GM23338 (cell line): ENCODE measurements at regions not wholly inside any gene's neighbourhood (a gene's known extent, or its start where the extent isn't known, plus 50 kb on each side); places are given as distances from the start of the nearest gene placed in this dataset.

Experiments
- ATAC-seq: fragments of 200-7000 bp; cut with Tn5 transposase; 3 replicates; pipeline ENCODE4 v1.9.1; 2020
- DNase-seq: peaks from one replicate; pipeline ENCODE4 v3.0.0-alpha.2; 2015; ENCODE audit warnings: low spot score
- H2AFZ ChIP-seq: fragments of 200-600 bp; sonication (generic); 2 replicates; pipeline ENCODE4 v1.8.0; 2016; ENCODE audit warnings: antibody characterized with exemption, mild to moderate bottlenecking, moderate library complexity
- H3F3A ChIP-seq: fragments of 200-600 bp; sonication (generic); replicated peaks from 2 replicates; pipeline ENCODE4 v1.8.0; 2017; ENCODE audit warnings: antibody characterized with exemption, mixed run types, low read depth
- H3K27ac ChIP-seq: fragments of 200-600 bp; sonication (generic); 2 replicates; pipeline ENCODE4 v1.6.1; 2016; ENCODE audit warnings: low read depth
- H3K27me3 ChIP-seq: fragments of 200-600 bp; sonication (generic); 2 replicates; pipeline ENCODE4 v1.8.0; 2016; ENCODE audit warnings: mild to moderate bottlenecking, mixed run types, moderate library complexity; ENCODE audit not compliant: insufficient read depth
- H3K36me3 ChIP-seq: fragments of 200-600 bp; sonication (generic); 2 replicates; pipeline ENCODE4 v1.8.0; 2016; ENCODE audit warnings: mild to moderate bottlenecking; ENCODE audit not compliant: insufficient read depth
- H3K4me1 ChIP-seq: fragments of 200-600 bp; sonication (generic); 2 replicates; pipeline ENCODE4 v1.8.0; 2016; ENCODE audit warnings: mild to moderate bottlenecking, moderate library complexity; ENCODE audit not compliant: insufficient read depth
- H3K4me2 ChIP-seq: fragments of 200-600 bp; sonication (generic); 2 replicates; pipeline ENCODE4 v1.7.1; 2017; ENCODE audit warnings: mixed run types
- H3K4me3 ChIP-seq: fragments of 200-600 bp; sonication (generic); 2 replicates; pipeline ENCODE4 v1.6.1; 2016; ENCODE audit warnings: mixed run types
- H3K79me2 ChIP-seq: fragments of 200-600 bp; sonication (generic); replicated peaks from 2 replicates; pipeline ENCODE4 v1.8.0; 2017; ENCODE audit warnings: mild to moderate bottlenecking; ENCODE audit not compliant: insufficient read depth
- H3K9me2 ChIP-seq: fragments of 200-600 bp; sonication (generic); 2 replicates; pipeline ENCODE4 v1.8.0; 2017; ENCODE audit not compliant: insufficient read depth
- H4K20me1 ChIP-seq: fragments of 200-600 bp; sonication (generic); replicated peaks from 2 replicates; pipeline ENCODE4 v1.8.0; 2017; ENCODE audit warnings: mild to moderate bottlenecking; ENCODE audit not compliant: insufficient read depth
- H3K27ac Mint-ChIP-seq: 2 replicates; pipeline ENCODE4 v1.8.0; 2020; ENCODE audit warnings: inconsistent platforms, mild to moderate bottlenecking, moderate library complexity, mixed read lengths
- H3K27me3 Mint-ChIP-seq: 3 replicates; pipeline ENCODE4 v1.8.0; 2022; ENCODE audit warnings: low read depth, mild to moderate bottlenecking, moderate library complexity, mixed read lengths, inconsistent platforms; ENCODE audit not compliant: insufficient read depth, poor library complexity
- H3K36me3 Mint-ChIP-seq: 3 replicates; pipeline ENCODE4 v1.8.0; 2021; ENCODE audit warnings: low read depth, mild to moderate bottlenecking, inconsistent platforms, moderate library complexity, mixed read lengths
- H3K4me1 Mint-ChIP-seq: 3 replicates; pipeline ENCODE4 v1.8.0; 2020; ENCODE audit warnings: mild to moderate bottlenecking, inconsistent platforms, mixed read lengths
- H3K4me3 Mint-ChIP-seq: 3 replicates; pipeline ENCODE4 v1.8.0; 2021; ENCODE audit warnings: moderate library complexity, mild to moderate bottlenecking, inconsistent platforms, mixed read lengths
- H3K9me3 Mint-ChIP-seq: 3 replicates; pipeline ENCODE4 v1.8.0; 2020; ENCODE audit warnings: moderate library complexity, mild to moderate bottlenecking, inconsistent platforms, mixed read lengths
- CTCF ChIP-seq, 2 experiments: fragments of 200-600 bp in 1 of 2; sonication (generic) in 1 of 2; conservative IDR thresholded peaks; 2 replicates each; pipeline versions ENCODE4 v1.5.1 to v1.6.1; 2016 to 2017; ENCODE audit warnings: antibody characterized with exemption in 2 of 2, low read depth in 2 of 2, mild to moderate bottlenecking in 2 of 2, moderate library complexity in 1 of 2
- ETS1 ChIP-seq: IDR thresholded peaks from 2 replicates; pipeline ENCODE4 v1.6.1; 2016; ENCODE audit warnings: antibody characterized with exemption
- EZH2 ChIP-seq: fragments of 200-600 bp; sonication (generic); IDR thresholded peaks from one replicate; pipeline ENCODE4 v1.8.0; 2017; ENCODE audit warnings: antibody characterized with exemption, mild to moderate bottlenecking, low read depth; ENCODE audit not compliant: unreplicated experiment
- EZH2phosphoT487 ChIP-seq: fragments of 200-600 bp; sonication (generic); IDR thresholded peaks from one replicate; pipeline ENCODE4 v1.8.1; 2018; ENCODE audit warnings: antibody characterized with exemption; ENCODE audit not compliant: unreplicated experiment
- JUNB ChIP-seq: IDR thresholded peaks from one replicate; pipeline ENCODE4 v1.6.1; 2016; ENCODE audit warnings: antibody characterized with exemption; ENCODE audit not compliant: unreplicated experiment
- POLR2AphosphoS5 ChIP-seq: IDR thresholded peaks from 2 replicates; pipeline ENCODE4 v1.6.1; 2016; ENCODE audit warnings: antibody characterized with exemption, low read depth
- REST ChIP-seq: IDR thresholded peaks from one replicate; pipeline ENCODE4 v1.6.1; 2018; ENCODE audit warnings: antibody characterized with exemption; ENCODE audit not compliant: unreplicated experiment
- STAT1 ChIP-seq: IDR thresholded peaks from one replicate; pipeline ENCODE4 v1.6.1; 2016; ENCODE audit warnings: antibody characterized with exemption; ENCODE audit not compliant: unreplicated experiment
- ZNF114 ChIP-seq: fragments of 250-450 bp; sonication (Bioruptor Pico); IDR thresholded peaks from 2 replicates; pipeline ENCODE4 v1.5.0; 2020; ENCODE audit warnings: mild to moderate bottlenecking, moderate library complexity

GRCh38 chr6:102204351-102204750 is 810.8 kb downstream of the GRIK2 start:
- no peaks in the 10 kb centered on the region for H3F3A ChIP-seq
- no peak overlapping the region for H3K4me3 ChIP-seq
- no peaks in the 10 kb centered on the region for H3K27me3 ChIP-seq
- H3K4me1 ChIP-seq = no peaks in the 10 kb centered on the region
- H3K36me3 ChIP-seq = no peaks in the 10 kb centered on the region
- no peaks in the 10 kb centered on the region for H3K9me2 ChIP-seq
- no peaks in the 10 kb centered on the region; the same call in 2 of the 3 replicates for H3K4me1 Mint-ChIP-seq
- no peaks in the 10 kb centered on the region for H4K20me1 ChIP-seq
- peaks cover 9% of the 10 kb centered on the region; the same call in 2 of the 3 replicates for H3K9me3 Mint-ChIP-seq
- no peak for DNase-seq
- no peak for ATAC-seq
- no peak overlapping the region for H3K4me2 ChIP-seq
- no peaks in the 10 kb centered on the region for H3K27me3 Mint-ChIP-seq
- peak overlapping the region; percentile 74; the same call in 1 of the 2 replicates for H2AFZ ChIP-seq
- no peak overlapping the region for H3K27ac ChIP-seq
- TF ChIP-seq REST (no peak), CTCF (conservative IDR thresholded peaks at IDR 0.05; ENCODE audit: low read depth in 2 of 2) (no peak), ETS1 (no peak), STAT1 (no peak), EZH2 (no peak), POLR2AphosphoS5 (no peak), JUNB (no peak)
- H3K27ac Mint-ChIP-seq = no peak overlapping the region
- peaks cover 10% of the 10 kb centered on the region for H3K36me3 Mint-ChIP-seq
- H3K4me3 Mint-ChIP-seq = no peak overlapping the region
- H3K79me2 ChIP-seq = no peaks in the 10 kb centered on the region

- H3K27me3 Mint-ChIP-seq = no peaks in the 10 kb centered on the region
- Histone ChIP-seq H3F3A (no peaks in the 10 kb centered on the region), H4K20me1 (no peaks in the 10 kb centered on the region), H3K4me1 (no peaks in the 10 kb centered on the region), H3K9me2 (no peaks in the 10 kb centered on the region), H3K4me3 (no peak overlapping the region), H3K79me2 (no peaks in the 10 kb centered on the region), H3K27me3 (no peaks in the 10 kb centered on the region), H3K36me3 (no peaks in the 10 kb centered on the region), H3K4me2 (no peak overlapping the region), H2AFZ (no peak overlapping the region), H3K27ac (no peak overlapping the region)
- no peak overlapping the region for H3K27ac Mint-ChIP-seq
- no peaks in the 10 kb centered on the region for H3K9me3 Mint-ChIP-seq
- H3K4me3 Mint-ChIP-seq = no peak overlapping the region
- no peak for DNase-seq
- no peaks in the 10 kb centered on the region; the same call in 2 of the 3 replicates for H3K36me3 Mint-ChIP-seq
- no peak for TF ChIP-seq REST
- no peak for TF ChIP-seq EZH2phosphoT487
- no peak for TF ChIP-seq ETS1
- no peak for TF ChIP-seq ZNF114
- no peak for TF ChIP-seq CTCF (conservative IDR thresholded peaks at IDR 0.05; ENCODE audit: low read depth in 2 of 2)
- no peak for ATAC-seq
- no peaks in the 10 kb centered on the region for H3K4me1 Mint-ChIP-seq
Measured at GRCh38 chr6:102215425-102215824, 821.9 kb downstream of the GRIK2 start.
